GM13977 (cell line): ENCODE measurements at regions not wholly inside any gene's neighbourhood (a gene's known extent, or its start where the extent isn't known, plus 50 kb on each side); places are given as distances from the start of the nearest gene placed in this dataset.

ENCODE experiments used
- DNase-seq: peaks from one replicate; pipeline ENCODE4 v3.0.0; 2012; ENCODE audit warnings: low spot score
- in situ Hi-C: fragments of 300-500 bp; cut with MboI; formaldehyde crosslinking; loops from one replicate; pipeline ENCODE4 v1.12.0; 2022; ENCODE audit warnings: low sequenced_read_pairs, low pct_unique_long_range_greater_than_20kb, mixed read lengths, inconsistent platforms; ENCODE audit not compliant: unreplicated experiment
- TF ChIP-seq, protein P1 (sequence below): IDR thresholded peaks from 2 replicates; pipeline ENCODE4 v1.5.1; 2012; ENCODE audit warnings: mild to moderate bottlenecking, control low read depth; ENCODE audit not compliant: insufficient read depth; ENCODE audit errors: extremely low read depth, missing control alignments

DNA sequence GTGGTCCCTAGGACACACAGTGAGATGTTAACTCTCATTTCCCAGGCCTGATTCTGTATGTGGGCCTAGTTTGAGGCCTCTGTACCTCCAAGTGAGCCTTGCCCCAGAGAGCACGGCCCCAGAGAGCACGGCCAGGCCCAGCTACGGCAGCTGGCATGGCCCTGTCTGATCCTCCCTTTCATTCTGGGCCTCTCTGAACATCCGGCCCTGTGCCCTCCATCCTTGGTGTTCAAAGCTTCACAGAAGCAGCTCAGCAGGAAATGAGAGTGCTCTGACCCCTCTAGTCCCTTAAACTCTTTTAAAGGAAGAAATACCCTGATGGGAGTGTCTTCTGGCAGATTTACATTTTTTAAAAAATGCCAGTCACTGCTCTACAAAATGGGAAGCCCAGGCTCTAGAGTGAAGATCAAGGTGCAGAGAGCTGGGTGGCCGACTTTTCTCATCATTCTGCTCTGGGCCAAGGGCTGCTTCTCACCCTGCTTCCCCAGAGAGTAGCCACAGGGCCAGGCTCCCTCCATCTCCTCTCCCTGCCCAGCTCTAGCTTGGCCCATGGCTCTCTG lies 171.9 kb downstream of the RPS24 start:
- in situ Hi-C loops = no loop called here
- TF ChIP-seq, protein P1, sequence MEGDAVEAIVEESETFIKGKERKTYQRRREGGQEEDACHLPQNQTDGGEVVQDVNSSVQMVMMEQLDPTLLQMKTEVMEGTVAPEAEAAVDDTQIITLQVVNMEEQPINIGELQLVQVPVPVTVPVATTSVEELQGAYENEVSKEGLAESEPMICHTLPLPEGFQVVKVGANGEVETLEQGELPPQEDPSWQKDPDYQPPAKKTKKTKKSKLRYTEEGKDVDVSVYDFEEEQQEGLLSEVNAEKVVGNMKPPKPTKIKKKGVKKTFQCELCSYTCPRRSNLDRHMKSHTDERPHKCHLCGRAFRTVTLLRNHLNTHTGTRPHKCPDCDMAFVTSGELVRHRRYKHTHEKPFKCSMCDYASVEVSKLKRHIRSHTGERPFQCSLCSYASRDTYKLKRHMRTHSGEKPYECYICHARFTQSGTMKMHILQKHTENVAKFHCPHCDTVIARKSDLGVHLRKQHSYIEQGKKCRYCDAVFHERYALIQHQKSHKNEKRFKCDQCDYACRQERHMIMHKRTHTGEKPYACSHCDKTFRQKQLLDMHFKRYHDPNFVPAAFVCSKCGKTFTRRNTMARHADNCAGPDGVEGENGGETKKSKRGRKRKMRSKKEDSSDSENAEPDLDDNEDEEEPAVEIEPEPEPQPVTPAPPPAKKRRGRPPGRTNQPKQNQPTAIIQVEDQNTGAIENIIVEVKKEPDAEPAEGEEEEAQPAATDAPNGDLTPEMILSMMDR = no peak
- DNase-seq = peak; percentile 24

DNA sequence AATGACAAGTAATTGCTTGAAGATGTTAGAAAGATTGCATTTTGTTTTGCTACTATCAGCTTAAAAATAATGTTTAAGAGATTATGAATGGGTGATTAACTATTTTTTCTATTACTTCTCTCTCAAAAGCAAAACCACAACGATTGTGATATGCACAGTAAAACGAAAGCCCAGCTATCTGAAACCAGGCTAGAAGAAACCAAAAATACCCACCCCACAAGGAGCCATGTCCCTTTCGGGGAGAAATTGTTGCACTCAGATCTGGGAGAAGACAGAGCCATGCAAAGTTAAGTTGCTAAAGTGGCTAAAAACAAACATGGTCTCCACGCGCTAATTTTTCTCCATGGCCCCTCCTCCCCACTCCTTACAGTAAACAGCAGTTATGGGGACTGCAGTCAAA lies 173.6 kb downstream of the RPS24 start:
- TF ChIP-seq, protein P1 = no peak
- DNase-seq = no peak
- in situ Hi-C loops = no loop called here

DNA sequence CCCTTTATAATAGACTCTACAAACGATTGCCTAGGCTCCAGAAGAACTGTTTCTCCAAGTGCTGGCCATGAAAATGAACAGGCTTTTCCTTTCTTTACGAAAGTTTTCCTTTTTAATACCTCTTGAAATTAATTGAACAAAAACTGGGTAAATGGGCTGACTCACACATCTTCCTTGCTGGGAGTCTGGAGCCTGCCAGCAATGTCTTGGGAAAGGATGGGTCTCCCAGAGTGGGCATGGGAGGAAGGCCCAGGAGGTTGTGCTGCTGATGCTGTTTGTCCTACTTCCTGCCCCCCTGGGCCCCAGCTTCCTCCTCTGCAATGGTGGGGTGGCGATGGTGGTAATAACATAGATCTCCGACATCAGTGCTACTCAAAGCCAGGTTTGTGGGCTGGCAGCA lies 174.1 kb downstream of the RPS24 start:
- in situ Hi-C loops = no loop called here
- TF ChIP-seq, protein P1 = no peak
- no peak for DNase-seq

DNA sequence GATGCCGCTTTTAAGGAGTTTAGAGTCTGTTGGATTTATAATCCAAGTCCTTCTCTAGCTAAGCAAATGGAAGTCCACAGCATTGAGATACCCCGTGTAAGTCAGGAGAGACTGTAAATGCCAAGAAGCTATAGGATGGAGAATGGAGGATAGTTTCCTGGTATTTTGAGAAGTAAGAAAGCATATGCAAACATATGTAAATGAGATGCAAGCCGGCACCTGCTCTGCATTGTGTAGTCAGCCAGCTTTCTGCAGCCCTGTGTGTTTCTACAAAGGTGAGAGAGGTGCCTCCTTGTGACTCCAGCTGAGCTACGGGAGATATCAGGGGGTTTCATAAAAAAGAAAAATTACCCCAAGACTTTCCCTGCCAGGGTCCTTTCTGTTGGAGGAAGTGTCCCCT lies 176.3 kb downstream of the RPS24 start:
- no peak for DNase-seq
- in situ Hi-C loops = no loop called here
- TF ChIP-seq, protein P1 = no peak

DNA sequence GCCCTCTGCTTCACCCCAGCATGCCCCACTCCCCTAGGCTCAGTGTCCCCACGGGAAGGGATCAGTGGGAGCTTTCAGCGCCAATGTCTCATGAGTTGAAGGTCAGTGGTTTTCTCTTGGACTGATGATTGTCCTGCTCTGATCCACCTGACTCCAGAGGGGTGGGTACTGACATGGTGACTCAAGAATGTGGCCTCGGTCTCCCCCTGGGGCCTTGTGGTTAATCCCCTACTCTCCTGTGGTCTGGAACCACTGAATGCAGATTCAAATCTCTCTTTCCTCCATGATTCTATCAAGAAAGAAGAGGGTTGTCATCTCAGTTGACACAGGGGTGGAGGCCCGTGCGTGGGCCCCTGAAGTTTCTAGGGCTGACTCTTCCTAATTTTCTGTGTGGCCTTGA lies 176.9 kb downstream of the RPS24 start:
- in situ Hi-C loops = no loop called here
- TF ChIP-seq, protein P1 = no peak
- DNase-seq = no peak

DNA sequence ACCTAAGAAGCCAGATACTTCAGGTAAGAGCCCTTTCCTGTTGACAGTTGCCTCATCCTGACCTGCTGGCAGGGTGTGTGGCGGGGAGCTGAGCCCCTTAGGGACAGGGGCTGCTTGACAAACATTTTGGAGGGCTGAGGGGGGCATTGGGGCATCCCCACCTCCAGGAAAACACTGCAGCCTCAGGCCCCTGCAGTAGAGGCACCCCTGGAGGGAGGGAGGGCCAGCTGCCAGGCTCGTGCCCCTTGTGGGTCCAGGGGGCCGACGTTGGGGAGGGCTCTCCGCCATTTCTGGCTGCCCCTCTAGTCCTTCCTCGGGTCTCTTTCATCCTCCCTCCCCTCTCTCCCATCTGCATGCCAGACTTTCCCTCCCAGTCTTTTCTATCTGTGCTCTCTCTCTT lies 177.3 kb downstream of the RPS24 start:
- DNase-seq = no peak

More for the DNA sequence above, 177.3 kb downstream of the RPS24 start:
- in situ Hi-C loops = no loop called here
- TF ChIP-seq, protein P1 = no peak
